Activated CD8-positive, alpha-beta T cell treated with anti-CD3 and anti-CD28 coated beads for 36 hours (primary cell): ENCODE measurements at regions not wholly inside any gene's neighbourhood (a gene's known extent, or its start where the extent isn't known, plus 50 kb on each side); places are given as distances from the start of the nearest gene placed in this dataset.

Experiments used
- ATAC-seq: fragments of 200-7000 bp; cut with Tn5 transposase; one replicate; pipeline ENCODE4 v1.10.0; 2021; ENCODE audit warnings: mild to moderate bottlenecking, moderate library complexity
- CTCF ChIA-PET: fragments of 350-600 bp; sonication (Branson Sonifier 250); formaldehyde crosslinking; loops from one replicate; lab custom pipeline; 2021; ENCODE audit warnings: antibody characterized with exemption; lab: Charles Lee
- POLR2A ChIA-PET: fragments of 350-600 bp; sonication (Branson Sonifier 250); formaldehyde crosslinking; loops from one replicate; lab custom pipeline; 2021; ENCODE audit warnings: antibody characterized with exemption; lab: Charles Lee
- DNase-seq: peaks from one replicate; pipeline ENCODE4 v3.0.0-alpha.2; 2020
- H3K27ac Mint-ChIP-seq: one replicate; pipeline ENCODE4 v1.8.0; 2021; ENCODE audit warnings: mild to moderate bottlenecking, mixed read lengths
- H3K27me3 Mint-ChIP-seq: one replicate; pipeline ENCODE4 v1.8.0; 2021; ENCODE audit warnings: mixed read lengths
- H3K36me3 Mint-ChIP-seq: one replicate; pipeline ENCODE4 v1.8.0; 2021; ENCODE audit warnings: low read depth, mixed read lengths
- H3K4me1 Mint-ChIP-seq: one replicate; pipeline ENCODE4 v1.8.0; 2021; ENCODE audit warnings: low read depth, mixed read lengths
- H3K4me3 Mint-ChIP-seq: one replicate; pipeline ENCODE4 v1.8.0; 2021; ENCODE audit warnings: mild to moderate bottlenecking, moderate library complexity, mixed read lengths
- H3K9me3 Mint-ChIP-seq: one replicate; pipeline ENCODE4 v1.8.0; 2021; ENCODE audit warnings: mixed read lengths
- intact Hi-C: fragments of 100-400 bp; cut with micrococcal nuclease; formaldehyde crosslinking; loops from one replicate; pipeline ENCODE4 v1.10.0; 2022
- TF ChIP-seq, protein P1 (sequence below): fragments of 200-600 bp; IDR thresholded peaks from one replicate; pipeline ENCODE4 v1.8.0; 2022; ENCODE audit warnings: antibody characterized with exemption, mild to moderate bottlenecking

DNA sequence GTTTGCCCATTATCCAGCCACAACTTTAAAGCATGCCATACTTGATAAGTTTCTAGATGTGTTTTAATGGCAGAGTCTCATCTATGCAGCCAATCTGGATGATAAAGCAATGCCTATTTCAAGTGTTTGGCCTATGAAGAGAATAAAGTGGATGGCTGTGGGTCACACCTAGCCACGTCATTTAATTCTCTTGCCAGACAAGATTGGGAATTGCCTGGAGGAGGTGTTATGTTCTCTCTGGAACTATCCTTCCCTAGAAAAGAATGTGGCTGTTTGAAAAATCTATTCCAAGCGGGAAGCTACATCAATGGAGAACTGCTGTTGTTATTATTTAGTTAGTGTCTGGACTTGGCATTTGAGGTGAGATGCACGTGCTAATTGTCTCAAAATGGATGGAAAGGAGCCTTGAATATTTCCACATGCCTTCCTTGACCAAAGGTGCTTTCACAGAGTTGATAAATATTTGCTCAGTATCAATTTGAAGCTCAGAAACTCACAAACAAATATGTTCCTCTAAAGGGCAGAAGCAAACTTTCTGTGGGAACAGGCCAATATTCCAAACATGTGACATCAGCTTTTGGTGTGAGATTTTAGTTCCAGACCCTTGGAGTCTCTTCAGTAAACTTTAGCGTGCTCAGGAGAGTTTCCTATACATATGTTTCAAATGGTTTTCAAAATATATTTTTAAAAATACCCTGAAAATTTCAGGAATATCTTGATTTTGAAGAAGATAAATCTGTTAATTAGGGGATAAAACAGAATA lies 510.6 kb upstream of the SGO1 start:
- POLR2A ChIA-PET: no interaction called here
- Mint-ChIP-seq H3K27me3 (no peaks in the 10 kb centered on the region), H3K4me3 (no peak overlapping the region), H3K36me3 (no peaks in the 10 kb centered on the region), H3K9me3 (peaks cover 10% of the 10 kb centered on the region), H3K4me1 (no peaks in the 10 kb centered on the region), H3K27ac (no peak overlapping the region)
- TF ChIP-seq, protein P1, sequence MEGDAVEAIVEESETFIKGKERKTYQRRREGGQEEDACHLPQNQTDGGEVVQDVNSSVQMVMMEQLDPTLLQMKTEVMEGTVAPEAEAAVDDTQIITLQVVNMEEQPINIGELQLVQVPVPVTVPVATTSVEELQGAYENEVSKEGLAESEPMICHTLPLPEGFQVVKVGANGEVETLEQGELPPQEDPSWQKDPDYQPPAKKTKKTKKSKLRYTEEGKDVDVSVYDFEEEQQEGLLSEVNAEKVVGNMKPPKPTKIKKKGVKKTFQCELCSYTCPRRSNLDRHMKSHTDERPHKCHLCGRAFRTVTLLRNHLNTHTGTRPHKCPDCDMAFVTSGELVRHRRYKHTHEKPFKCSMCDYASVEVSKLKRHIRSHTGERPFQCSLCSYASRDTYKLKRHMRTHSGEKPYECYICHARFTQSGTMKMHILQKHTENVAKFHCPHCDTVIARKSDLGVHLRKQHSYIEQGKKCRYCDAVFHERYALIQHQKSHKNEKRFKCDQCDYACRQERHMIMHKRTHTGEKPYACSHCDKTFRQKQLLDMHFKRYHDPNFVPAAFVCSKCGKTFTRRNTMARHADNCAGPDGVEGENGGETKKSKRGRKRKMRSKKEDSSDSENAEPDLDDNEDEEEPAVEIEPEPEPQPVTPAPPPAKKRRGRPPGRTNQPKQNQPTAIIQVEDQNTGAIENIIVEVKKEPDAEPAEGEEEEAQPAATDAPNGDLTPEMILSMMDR: no peak
- ATAC-seq: no peak
- no peak for DNase-seq
- CTCF ChIA-PET: no interaction called here
- intact Hi-C loops: no loop called here

DNA sequence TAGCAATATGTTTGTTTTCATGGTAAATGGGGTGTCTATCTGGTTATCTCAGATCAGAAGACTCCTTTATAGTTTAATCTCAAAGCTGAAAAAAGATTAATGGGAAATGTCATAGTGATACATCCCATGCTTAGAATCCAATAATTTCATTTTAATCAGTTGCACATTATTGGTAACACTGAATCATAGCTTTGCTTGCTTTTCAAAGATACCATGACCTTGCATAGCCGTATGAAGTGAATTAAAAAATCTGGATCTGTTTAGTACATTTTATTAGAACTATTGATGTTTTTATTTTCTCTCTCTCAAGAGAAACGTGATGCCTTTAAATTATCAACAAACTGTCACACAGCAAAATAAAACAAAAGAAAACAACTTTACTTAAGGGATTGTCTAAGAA lies 506.7 kb upstream of the SGO1 start:
- ATAC-seq (no peak), DNase-seq (no peak)
- CTCF ChIA-PET: no interaction called here
- Mint-ChIP-seq H3K27me3 (no peaks in the 10 kb centered on the region), H3K4me3 (no peak overlapping the region), H3K9me3 (peaks cover 7% of the 10 kb centered on the region), H3K36me3 (no peaks in the 10 kb centered on the region), H3K27ac (no peak overlapping the region), H3K4me1 (no peaks in the 10 kb centered on the region)
- intact Hi-C loops: no loop called here
- POLR2A ChIA-PET: no interaction called here
- TF ChIP-seq, protein P1: no peak

DNA sequence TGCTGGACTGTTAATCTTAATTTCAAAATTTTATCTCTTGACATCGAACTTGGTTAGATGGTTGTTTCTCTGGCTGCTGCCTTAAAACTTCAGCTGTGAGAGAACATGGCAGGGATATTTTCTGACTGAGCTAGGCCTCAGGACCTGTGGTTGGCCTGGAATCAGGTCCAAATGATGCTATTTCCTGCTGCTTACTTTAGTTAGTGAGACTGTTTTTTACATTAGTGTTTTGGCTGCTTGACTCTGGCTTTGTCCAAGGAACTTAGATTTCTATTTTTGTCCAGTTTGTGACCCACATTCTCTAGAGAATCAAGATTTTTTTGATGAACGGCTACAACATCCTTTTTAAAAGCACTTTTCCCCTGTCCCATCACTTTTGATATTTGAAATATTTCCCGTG lies 497.9 kb upstream of the SGO1 start:
- CTCF ChIA-PET: no interaction called here

DNA sequence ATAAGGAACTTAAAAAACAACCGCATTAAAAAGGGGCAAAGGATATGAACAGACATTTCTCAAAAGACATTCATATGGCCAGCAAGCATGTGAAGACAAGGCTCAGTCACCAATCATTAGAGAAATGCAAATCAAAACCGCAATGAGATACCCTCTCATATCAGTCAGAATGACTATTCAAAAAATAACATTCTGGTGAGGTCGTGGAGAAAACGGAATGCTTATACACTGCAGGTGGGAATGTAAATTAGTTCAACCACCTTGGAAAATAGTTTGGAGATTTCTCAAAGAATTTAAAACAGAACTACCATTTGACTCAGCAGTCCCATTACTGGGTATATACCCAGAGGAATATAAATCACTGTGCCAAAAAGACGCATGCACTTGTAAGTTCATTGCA lies 496.6 kb upstream of the SGO1 start:
- no peak for DNase-seq
- Mint-ChIP-seq H3K9me3 (peaks cover 37% of the 10 kb centered on the region), H3K27me3 (no peaks in the 10 kb centered on the region), H3K4me3 (no peak overlapping the region), H3K36me3 (no peaks in the 10 kb centered on the region), H3K27ac (no peak overlapping the region), H3K4me1 (no peaks in the 10 kb centered on the region)
- TF ChIP-seq, protein P1: no peak
- no peak for ATAC-seq
- ChIA-PET CTCF (no interaction called here), POLR2A (no interaction called here)
- intact Hi-C loops: no loop called here

More for the DNA sequence above, 497.9 kb upstream of the SGO1 start:
- TF ChIP-seq, protein P1: no peak
- DNase-seq: no peak
- ATAC-seq: no peak
- no peak overlapping the region for H3K27ac Mint-ChIP-seq
- no peaks in the 10 kb centered on the region for H3K36me3 Mint-ChIP-seq
- POLR2A ChIA-PET: no interaction called here
- H3K27me3 Mint-ChIP-seq: no peaks in the 10 kb centered on the region
- H3K4me3 Mint-ChIP-seq: no peak overlapping the region
- intact Hi-C loops: no loop called here
- H3K4me1 Mint-ChIP-seq: no peaks in the 10 kb centered on the region
- H3K9me3 Mint-ChIP-seq: peaks cover 36% of the 10 kb centered on the region

DNA sequence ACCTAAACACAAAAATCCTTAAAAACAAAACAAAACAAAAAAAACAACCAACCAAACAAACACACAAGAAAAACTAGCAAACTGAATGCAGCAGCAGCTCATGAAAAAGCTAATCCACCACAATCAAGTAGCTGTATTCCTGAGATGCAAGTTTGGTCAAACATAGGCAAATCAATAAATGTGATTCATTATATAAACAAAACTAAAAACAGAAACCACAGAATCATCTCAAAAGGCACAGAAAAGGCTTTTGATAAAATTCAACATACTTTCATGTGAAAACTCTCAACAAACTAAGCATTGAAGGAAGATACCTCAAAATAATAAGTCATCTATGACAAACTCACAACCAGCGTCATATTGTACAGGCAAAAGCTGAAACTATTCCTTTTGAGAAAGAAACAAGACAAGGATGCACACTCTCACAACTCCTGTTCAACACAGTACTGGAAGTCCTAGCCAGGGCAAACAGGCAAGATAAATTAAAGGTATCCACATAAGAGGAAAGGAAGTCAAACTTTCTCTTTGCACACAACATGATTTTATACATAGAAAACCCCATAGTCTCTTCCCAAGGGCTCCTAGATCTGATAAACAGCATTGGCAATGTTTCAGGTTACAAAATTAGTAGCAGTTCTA lies 495.1 kb upstream of the SGO1 start:
- Mint-ChIP-seq H3K27ac (no peak overlapping the region), H3K4me1 (no peaks in the 10 kb centered on the region), H3K9me3 (peaks cover 30% of the 10 kb centered on the region), H3K36me3 (no peaks in the 10 kb centered on the region), H3K27me3 (no peaks in the 10 kb centered on the region), H3K4me3 (no peak overlapping the region)
- intact Hi-C loops: no loop called here
- ATAC-seq (no peak), DNase-seq (no peak)
- ChIA-PET POLR2A (no interaction called here), CTCF (no interaction called here)
- TF ChIP-seq, protein P1: no peak
